ENCODE measurements at regions not wholly inside any gene's neighbourhood (a gene's known extent, or its start where the extent isn't known, plus 50 kb on each side); places are given as distances from the start of the nearest gene placed in this dataset.
A peak's percentile ranks its signal among the peaks of the same experiment; 100 is the strongest.
"Not testable (repeated sequence)": the region's sequence is repeated elsewhere in the genome, so short reads cannot be mapped to it uniquely, and the experiment has no call there.

DNA sequence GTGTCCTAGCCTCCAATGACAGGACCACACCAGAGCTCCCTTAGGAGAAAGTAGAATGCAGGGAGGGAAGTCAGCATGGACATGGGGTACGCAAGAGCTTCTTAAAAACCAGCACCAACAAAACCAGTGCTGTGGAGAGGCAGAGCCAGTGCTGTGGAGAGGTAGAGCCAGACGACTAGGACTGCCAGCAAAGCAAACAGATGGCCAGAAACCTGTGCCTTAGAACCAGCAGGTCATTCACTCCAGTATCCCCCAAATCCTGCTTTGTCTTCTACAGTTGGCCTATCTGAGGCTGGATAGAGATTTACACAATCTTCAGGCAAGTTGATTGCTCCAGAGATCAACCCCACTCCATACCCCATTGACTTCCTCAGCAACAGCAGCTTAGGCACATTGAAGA lies 459.9 kb upstream of the CAMK1G start:
- DNase-seq (ENCODE audit: low spot score) = no peak

DNA sequence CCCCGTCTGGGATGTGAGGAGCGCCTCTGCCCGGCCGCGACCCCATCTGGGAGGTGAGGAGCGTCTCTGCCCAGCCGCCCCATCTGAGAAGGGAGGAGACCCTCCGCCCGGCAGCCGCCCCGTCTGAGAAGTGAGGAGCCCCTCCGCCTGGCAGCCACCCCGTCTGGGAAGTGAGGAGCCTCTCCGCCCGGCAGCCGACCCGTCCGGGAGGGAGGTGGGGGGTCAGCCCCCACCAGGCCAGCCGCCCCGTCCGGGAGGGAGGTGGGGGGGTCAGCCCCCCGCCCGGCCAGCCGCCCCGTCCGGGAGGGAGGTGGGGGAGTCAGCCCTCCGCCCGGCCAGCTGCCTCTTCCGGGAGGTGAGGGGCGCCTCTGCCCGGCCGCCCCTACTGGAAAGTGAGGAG lies 454.4 kb upstream of the CAMK1G start:
- not testable (repeated sequence) for DNase-seq (ENCODE audit: low spot score)

DNA sequence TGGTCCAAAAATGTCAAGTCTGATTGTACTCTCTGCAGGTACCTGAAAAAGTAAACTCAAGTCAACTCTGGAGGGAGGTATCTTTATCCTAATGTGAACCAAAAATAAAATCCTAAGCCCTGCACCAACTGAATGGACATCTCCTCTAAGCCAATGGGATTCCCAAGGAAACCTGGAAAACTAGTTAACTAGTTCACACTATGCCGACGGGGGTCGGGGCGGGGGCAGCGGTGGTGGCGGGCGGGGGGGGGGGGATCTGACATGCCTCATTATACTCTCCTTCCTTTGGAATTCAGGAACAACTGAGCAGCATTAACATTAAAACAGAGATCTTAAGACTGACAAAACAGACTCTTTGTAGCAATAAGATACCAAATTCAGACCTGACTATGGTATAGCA lies 452.6 kb upstream of the CAMK1G start:
- no peak for DNase-seq (ENCODE audit: low spot score)

DNA sequence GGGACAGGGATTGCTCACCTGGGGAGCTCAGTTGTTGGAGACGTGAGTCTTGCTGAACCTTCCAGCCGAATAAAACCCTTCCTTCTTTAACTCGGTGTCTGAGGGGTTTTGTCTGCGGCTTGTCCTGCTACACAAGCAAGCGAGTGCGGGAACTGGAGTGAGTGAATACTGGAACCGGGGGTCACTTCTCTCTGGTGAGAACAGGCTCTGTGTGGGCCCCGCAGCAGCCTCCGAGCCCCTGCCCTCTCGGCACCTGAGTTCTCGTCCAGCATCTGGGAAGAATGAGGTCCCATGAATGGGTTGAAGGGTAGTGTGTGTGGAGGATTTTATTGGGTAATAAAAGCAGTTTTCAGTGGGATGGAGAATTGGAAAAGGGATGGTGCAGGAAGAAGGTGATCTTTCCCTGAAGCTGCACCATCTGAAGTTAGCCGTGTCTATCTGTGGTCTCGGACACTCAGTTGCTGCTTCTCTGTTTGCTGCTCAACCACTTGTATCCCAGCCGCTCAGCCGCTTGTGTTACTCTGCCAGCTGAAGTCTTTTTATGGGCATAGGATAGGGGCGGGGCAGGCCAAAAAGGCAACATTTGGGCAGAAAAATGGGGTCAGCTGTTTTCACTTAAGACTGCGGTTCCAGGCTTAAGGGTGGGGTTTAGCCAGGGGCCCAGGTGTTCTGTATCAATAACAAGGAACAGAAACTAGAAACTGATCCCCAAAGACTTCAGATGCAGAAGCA lies 450.6 kb upstream of the CAMK1G start:
- DNase-seq (ENCODE audit: low spot score) = no peak

DNA sequence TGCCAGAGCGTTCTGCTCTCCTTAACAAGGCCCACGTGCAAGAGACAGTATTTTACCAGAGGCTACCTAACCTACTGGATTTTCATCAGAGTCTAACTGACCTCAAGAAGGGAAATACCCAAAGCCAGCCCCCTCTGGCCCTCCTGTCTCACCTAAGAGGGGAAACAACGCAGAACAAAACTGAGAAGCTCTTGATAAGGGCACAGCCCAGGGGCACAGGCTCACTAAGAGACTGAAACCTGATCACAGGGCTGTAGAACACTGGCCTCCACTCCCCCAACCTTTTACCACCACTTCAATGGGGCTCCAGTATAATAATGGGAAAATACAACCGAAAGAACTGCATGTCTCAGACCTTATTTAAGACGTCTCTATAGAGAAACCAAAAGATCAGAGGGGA lies 449.5 kb upstream of the CAMK1G start:
- no peak for DNase-seq (ENCODE audit: low spot score)

DNA sequence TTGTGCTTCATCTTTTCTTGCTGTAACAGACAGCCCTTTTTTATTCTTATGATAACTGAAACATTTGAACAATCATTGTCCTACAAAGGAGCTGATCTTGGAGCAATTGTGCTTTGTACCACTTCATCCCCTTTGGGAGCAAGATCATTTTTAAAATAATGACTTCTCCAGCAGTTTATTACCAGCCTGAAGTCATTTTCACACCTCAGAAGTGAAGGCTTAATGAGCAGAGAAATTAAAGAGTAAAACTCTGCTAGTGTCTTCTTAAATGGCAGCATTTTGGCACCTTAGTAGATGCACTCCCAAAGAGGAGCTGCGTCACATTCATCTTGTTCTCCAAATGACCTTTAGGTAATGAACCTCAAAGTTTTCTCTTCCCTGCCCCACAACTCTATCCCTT lies 439.6 kb upstream of the CAMK1G start:
- no peak for DNase-seq (ENCODE audit: low spot score)

DNA sequence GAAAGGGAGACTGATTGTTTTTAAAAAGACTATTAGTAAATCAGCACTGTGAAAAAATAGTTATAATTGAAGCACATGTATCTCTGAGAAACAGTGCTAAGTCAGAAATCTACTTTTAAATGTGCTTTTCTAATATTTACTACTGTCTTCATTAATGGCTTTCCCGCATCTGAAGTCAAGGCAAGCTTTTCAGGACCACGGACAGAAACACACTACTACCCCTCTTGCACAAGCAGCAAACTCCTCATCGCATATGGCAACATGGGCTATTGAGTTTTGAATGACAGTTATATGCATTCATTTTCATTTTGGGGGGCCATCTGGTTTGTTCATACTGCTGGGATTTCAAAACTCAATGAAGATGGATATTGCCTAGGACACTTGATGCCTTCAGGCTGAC lies 433.4 kb upstream of the CAMK1G start:
- DNase-seq (ENCODE audit: low spot score) = peak; percentile 28

DNA sequence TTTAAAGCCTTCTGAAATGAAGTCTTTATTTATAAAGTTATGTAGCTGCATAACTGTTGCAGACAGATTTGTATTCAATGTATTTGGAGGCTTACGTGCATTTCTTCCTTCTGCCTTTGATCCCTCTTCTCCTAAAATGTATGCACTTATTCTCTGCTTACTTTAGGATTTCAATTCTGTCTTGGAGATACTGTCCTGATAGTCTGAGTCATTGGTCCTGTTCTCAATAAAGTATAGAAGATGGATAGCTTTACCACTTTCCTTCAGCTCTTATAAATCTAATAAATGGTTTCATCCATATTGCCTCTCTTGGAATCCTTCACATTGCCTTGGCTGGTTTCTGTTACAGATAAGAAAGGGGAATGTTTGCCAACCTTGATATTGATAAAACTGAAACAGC lies 430.1 kb upstream of the CAMK1G start:
- DNase-seq (ENCODE audit: low spot score) = no peak

DNA sequence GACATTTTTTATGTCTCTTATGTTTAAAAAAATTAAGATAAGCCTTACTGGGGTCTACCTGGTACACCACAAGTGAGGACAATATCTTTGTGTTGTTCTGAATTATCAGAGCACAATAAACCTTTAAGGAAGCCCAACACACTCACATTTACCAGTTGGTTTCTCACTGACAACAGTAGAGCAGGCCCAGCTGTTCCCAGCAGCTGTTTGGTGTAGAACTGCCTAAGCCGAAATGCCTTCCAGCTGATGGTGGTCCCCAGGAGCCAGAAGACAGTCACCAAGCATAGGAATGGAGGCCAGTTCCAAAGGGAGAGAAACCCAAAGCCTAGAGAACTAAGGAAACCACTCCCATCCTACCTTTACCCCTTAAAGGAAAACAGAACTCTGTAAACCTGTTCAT lies 428.6 kb upstream of the CAMK1G start:
- DNase-seq (ENCODE audit: low spot score) = no peak

DNA sequence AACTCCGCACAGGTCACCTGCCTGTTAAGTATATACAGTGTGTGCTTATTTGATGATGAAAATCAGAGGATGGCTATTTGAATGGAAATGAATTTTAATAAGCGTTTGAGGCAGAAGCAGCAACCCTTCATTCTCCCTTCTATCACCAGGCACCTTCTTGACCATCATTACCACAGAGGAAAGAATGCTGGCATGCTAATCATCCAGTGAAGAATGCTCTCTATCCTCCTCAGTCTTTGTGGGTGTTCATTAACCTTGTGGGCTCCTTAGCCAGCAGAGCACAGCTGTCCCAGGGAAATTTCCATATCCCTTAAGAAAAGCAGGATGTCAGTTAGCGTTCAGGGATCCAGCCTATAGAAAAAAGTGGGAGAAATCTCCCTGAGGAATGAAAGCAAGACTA lies 428.0 kb upstream of the CAMK1G start:
- DNase-seq (ENCODE audit: low spot score) = no peak

DNA sequence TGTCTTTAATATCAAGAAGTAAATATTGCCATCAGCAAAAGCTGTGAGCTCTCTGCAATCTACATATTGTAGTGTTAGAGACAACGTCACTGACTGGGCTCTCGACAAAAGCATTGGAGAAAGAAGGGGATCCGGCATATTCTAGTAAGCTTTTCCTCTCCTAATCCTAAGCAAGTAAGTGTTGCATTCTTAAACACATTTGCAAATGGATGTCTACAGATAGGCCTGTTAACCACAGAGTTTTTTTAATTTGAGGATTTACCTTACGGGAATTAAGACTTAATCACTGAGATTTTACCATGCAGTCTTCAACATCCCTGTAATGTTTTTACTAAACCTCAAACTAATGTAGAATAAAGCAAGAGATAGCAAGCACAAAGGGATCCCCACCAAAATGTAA lies 426.5 kb upstream of the CAMK1G start:
- no peak for DNase-seq (ENCODE audit: low spot score)

DNA sequence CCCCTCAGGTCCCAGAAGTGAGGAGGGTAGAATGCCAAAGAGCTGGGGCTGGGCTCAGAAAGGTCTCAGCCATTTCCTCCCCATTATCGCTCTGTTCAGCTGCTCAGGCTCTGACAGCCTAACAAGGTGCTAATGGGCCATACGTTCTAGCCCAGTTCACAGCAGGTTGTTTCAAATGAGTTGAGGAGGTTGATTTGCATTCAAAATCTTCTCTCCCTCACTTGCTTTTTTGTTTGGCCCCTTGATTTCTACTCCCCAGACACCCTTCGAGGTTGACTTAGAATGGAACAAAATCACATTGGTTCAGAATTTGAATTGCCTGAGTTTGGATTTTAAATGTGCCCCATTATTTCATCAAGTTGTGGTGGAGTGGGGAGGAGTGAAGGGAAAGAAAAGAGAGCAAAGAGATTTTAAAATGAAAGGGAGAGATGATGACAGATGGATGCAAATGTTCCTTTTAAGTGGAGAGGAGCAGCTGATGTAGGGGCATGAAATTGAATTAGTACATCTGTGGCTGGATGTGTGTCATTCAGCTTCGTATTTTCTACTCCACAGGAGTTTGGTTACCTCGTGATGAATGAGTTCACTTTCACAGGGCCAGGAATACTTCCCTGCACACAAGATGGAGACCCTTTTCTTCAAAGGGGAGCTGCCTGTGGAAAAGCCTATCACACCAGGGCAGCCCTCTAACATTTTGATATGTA lies 425.8 kb upstream of the CAMK1G start:
- DNase-seq (ENCODE audit: low spot score) = no peak

DNA sequence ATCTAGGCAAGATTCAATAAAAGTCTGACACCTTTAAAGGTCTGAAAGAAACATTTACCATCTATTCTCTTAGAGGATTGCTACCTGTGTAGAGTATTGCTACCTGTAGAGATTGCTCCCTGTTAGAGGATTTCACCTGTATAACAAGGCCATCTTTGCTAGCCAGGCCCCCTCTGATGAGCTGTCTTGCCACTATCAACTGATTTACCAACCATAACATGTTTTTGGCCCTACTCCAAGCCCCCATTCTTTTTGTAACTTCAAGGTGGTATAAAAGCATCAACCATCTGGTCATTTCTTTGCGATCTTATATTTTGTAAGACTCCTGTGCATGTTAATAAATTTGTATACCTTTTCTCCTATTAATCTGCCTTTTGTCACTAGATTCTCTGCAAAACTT lies 424.7 kb upstream of the CAMK1G start:
- DNase-seq (ENCODE audit: low spot score) = no peak

DNA sequence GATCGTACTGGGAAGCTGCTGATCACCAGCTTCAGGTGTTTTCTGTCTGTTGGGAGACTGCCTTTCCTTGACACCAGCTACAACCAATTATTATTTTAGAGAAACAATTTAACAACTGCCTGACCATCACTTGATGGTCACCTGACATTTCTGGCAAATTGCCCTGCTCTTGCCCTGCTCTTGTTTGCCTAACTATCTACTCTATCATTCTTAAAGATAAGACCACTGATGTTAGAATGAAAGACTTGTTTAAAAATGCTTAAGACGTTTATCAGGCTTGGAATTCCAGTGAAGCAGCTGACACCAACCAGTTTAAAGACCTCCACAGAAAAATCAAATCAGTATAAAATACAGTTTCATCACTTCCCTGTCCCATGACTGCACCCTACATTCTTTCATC lies 423.3 kb upstream of the CAMK1G start:
- DNase-seq (ENCODE audit: low spot score) = no peak

DNA sequence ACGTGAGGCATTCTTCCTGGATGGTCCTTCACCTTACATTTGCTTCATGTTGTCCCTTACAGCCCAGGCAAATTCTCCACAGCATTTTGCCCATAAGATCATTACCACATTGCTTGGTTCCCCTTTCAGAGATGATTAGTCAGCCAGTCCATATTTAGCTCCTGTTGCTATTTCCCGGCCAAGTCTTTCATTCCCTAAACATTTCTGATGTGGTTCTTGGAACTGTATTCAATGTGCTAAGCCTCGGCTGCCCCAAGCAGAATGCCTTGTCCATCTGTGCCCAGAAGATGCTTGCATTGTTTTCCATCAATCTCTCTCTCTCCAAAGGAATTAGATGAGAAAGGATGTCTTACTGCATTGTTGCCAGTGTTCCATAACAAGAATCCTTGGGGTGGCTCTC lies 420.9 kb upstream of the CAMK1G start:
- no peak for DNase-seq (ENCODE audit: low spot score)

DNA sequence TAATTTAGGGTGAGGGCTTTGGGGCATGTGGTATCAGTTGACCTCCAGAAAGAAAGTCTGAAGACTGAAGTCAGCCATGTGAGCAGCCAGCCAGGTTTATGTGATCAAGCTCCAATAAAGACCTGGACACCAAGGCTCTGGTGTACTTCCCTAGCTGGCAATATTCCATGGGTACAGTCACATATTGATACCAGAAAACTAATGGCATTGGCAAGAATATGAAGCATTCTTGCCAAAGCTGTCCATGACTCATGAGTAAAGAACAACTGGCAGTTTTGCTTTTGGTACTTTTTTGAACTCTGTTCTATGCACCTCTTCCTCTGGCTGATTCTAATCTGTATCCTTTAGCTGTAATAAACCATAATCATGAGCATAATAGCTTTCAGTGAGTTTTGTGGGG lies 415.3 kb upstream of the CAMK1G start:
- no peak for DNase-seq (ENCODE audit: low spot score)

DNA sequence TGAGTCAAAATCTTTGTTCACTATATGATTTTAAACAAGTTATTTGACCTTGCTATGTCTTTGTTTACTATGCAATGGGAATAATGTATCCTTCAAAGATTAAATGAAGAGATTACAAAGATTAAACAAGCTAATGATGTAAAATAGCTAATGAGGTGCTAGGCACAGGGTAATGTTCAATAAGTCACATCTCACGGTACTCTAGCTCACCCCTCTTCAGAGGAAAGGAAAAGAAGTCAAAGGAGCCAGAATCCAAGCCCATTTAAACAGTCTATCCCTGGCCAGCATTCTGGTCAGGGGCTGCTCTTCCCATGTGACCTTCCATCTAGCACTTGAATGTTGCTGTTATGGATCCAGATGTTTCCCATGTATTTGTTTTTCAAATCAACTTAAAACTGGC lies 412.4 kb upstream of the CAMK1G start:
- no peak for DNase-seq (ENCODE audit: low spot score)

DNA sequence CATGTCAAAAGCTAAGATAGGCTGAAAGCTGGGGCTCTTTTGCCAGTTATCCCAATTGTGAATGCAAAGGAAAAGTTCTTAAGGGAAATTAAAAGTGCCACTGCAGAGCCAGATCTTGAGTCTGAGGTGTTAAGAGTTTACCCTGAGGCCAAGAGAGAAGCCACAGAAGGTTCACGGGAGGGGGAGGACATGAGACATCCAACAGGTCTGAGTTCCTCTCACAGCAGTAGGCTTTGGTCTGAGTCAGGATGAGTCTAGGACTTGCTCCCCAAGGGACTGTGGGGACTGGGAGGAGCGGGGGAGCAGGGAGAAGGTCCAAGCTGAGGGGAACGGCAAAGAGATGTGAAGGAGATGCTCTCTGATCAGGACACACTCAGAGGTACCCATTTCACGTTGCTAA lies 411.2 kb upstream of the CAMK1G start:
- no peak for DNase-seq (ENCODE audit: low spot score)

DNA sequence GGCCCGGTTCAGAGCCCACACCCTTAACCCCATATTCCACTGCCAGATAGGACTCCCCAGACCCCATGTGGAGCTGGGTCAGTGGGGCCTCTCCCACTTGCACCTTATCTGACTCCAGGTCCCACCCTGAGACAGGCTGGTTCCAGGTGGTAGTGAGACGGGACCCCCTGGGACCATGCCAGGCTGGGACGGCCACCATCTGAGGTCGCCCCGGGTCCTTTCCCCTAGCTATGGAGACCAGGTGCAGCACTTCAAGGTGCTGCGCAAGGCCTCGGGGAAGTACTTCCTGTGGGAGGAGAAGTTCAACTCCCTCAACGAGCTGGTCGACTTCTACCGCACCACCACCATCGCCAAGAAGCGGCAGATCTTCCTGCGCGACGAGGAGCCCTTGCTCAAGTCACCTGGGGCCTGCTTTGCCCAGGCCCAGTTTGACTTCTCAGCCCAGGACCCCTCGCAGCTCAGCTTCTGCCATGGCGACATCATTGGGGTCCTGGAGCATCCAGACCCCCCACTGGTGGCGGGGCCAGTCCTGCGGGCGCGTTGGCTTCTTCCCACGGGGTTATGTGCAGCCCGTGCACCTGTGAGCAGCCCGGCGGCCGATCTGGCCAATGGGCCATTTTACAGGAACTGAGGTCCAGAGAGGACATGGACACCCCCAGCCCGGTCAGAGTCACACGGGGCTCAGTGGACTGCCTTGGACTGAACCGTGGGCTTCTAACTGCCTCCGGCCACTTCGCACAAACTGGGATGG lies 410.5 kb upstream of the CAMK1G start:
- DNase-seq (ENCODE audit: low spot score) = not testable (repeated sequence)

DNA sequence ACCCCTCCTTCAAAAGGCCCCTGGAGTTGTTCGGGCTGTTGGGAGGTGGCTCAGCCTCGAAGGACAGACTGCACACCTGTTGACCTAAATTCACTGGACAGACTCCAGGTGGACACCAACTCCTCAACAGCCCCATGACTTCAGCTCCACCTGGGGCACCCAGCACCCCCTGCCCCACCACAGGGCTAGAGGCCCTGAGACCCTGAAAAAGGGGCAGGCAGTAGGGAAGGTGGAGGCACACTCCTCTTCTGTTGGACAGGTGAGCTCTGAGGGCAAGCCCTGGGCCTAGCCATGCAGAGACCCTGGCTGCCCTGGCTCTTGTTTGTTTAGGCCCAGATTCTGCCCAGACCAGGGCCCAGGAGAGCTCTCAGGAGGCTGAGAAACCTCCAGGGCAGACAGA lies 409.7 kb upstream of the CAMK1G start:
- DNase-seq (ENCODE audit: low spot score) = not testable (repeated sequence)

DNA sequence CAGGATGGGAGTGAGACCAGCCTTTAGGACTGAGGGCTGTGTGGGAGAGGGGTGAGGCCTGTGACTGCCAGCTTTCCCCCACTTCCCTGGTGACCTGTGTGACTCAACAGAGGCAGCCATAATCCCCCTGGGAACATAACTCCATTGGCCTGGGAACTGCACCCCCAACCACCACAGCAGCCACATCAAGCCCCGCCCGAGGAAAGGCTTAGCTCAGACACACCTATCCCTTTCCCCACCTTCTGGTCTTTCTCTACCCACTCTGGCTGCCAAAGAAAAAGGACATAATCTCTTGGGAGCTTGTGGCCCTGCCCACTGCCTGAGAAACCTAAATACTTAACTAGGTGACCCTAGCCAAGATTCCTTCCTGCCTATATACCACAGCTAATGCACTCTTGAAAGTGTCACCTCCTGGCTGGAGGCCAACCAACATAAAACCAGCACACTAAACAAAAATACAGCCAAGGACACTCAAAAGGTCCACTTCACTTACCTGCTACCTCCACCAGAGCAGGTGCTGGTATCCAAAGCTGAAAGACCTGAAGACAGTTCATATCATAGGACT lies 406.6 kb upstream of the CAMK1G start:
- DNase-seq (ENCODE audit: low spot score) = no peak

DNA sequence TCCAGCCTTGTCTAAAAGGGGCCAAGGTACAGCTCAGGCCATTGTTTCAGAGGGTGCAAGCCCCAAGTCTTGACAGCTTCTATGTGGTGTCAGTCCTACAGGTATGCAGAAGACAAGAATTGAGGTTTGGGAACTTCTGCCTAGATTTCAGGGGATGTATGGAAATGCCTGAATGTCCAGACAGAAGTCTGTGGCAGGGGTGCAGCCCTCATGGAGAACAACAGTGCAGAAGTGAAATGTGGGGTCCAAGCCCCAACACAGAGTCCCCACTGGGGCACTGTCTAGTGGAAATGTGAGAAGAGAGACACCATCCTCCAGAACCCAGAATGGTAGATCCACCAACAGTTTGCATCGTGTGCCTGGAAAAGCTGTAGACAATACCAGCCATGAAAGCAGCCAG lies 400.3 kb upstream of the CAMK1G start:
- DNase-seq (ENCODE audit: low spot score) = no peak

DNA sequence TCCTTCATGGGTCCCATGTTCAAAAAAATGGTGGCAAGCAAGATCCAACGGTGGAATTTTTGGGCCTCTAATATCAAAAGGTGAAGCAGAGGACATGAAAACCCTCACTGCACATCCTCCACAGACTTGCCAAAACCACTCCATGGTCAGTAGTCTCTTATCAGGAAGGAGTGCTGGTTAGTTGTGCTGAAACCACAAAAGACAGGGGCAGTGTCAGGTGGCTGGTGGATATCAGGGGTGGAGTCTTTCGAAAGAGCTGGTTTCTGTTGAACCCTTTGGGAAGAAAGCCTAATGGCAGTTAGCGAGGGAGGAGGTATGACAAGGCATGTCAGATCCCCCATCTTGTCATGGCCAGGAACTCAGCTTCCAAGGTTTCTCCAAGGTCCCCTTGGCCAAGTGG lies 395.9 kb upstream of the CAMK1G start:
- no peak for DNase-seq (ENCODE audit: low spot score)

Measured in COLO829 (cell line).